GM12878 (cell line): ENCODE measurements at regions not wholly inside any gene's neighbourhood (a gene's known extent, or its start where the extent isn't known, plus 50 kb on each side); places are given as distances from the start of the nearest gene placed in this dataset.

Experiments
- ATAC-seq: fragments of 200-7000 bp; cut with Tn5 transposase; 3 replicates; pipeline ENCODE4 v1.9.1; 2020; ENCODE audit warnings: mild to moderate bottlenecking, moderate library complexity
- BruUV-seq: library from RNA; stranded (reverse); fragments of 400-500 nt; replicated peaks from 2 replicates; lab custom pipeline; 2021; lab: Mats Ljungman, UMichigan
- CTCF ChIA-PET: fragments of 300-600 bp; sonication (Branson Sonifier 250); formaldehyde crosslinking; extraction: SDS; loops from one replicate; lab custom pipeline; 2021; ENCODE audit warnings: inconsistent platforms; lab: Yijun Ruan, JAX
- POLR2A ChIA-PET: fragments of 350-600 bp; formaldehyde crosslinking; extraction: SDS; loops from one replicate; lab custom pipeline; 2021; ENCODE audit warnings: inconsistent platforms; lab: Charles Lee
- RAD21 ChIA-PET: fragments of 300-600 bp; sonication (Branson Sonifier 250); formaldehyde crosslinking; loops from one replicate; lab custom pipeline; 2023; ENCODE audit warnings: antibody characterized with exemption; ENCODE audit not compliant: unreplicated experiment; lab: Charles Lee
- SMC1A ChIA-PET: fragments of 300-600 bp; sonication (Branson Sonifier 250); formaldehyde crosslinking; loops from one replicate; lab custom pipeline; 2023; ENCODE audit not compliant: unreplicated experiment, uncharacterized antibody; lab: Charles Lee
- DNase-seq: peaks from one replicate; pipeline ENCODE4 v3.0.0-alpha.2; 2011; ENCODE audit warnings: low read depth, low spot score
- FAIRE-seq: peaks from 3 replicates; lab custom pipeline; 2011; peaks lifted over from hg19 to GRCh38; lab: Jason Lieb, UNC
- H2AFZ ChIP-seq: 2 replicates; pipeline ENCODE4 v1.6.0; 2011; ENCODE audit warnings: low read depth, low read length, control low read depth; ENCODE audit not compliant: control insufficient read depth
- H3K27ac ChIP-seq: 2 replicates; pipeline ENCODE4 v1.5.1; 2011; ENCODE audit warnings: control low read depth; ENCODE audit not compliant: control insufficient read depth, insufficient read depth
- H3K27me3 ChIP-seq, 2 experiments: replicated peaks in 1 of 2; 2 replicates each; pipeline versions ENCODE4 v1.6.0 to v1.6.1; 2011; ENCODE audit warnings: low read length in 1 of 2; ENCODE audit not compliant: control insufficient read depth in 2 of 2, insufficient read depth in 2 of 2
- H3K36me3 ChIP-seq, 2 experiments: 2 replicates each; pipeline ENCODE4 v1.5.1; 2011; ENCODE audit warnings: low read length in 1 of 2; ENCODE audit not compliant: control insufficient read depth in 2 of 2, insufficient read depth in 2 of 2
- H3K4me1 ChIP-seq: 2 replicates; pipeline ENCODE4 v1.6.1; 2011; ENCODE audit warnings: mild to moderate bottlenecking, low read length, moderate library complexity, mixed read lengths; ENCODE audit not compliant: control insufficient read depth, insufficient read depth
- H3K4me2 ChIP-seq: 2 replicates; pipeline ENCODE4 v1.6.0; 2011; ENCODE audit warnings: control low read depth; ENCODE audit not compliant: control insufficient read depth, insufficient read depth
- H3K4me3 ChIP-seq: fragments of 200-600 bp; sonication (generic); 2 replicates; pipeline ENCODE4 v1.5.1; 2016
- H3K79me2 ChIP-seq: 2 replicates; pipeline ENCODE4 v1.6.0; 2011; ENCODE audit warnings: low read length; ENCODE audit not compliant: control insufficient read depth, insufficient read depth
- H3K9ac ChIP-seq: 2 replicates; pipeline ENCODE4 v1.8.0; 2011; ENCODE audit warnings: low read length, control low read depth, mixed read lengths; ENCODE audit not compliant: control insufficient read depth, insufficient read depth
- H3K9me3 ChIP-seq: replicated peaks from 3 replicates; pipeline ENCODE4 v1.5.1; 2011; ENCODE audit warnings: mild to moderate bottlenecking, low read length; ENCODE audit not compliant: control insufficient read depth, insufficient read depth
- H4K20me1 ChIP-seq: 2 replicates; pipeline ENCODE4 v1.6.0; 2011; ENCODE audit not compliant: control insufficient read depth, insufficient read depth
- CUX1 ChIP-seq: IDR thresholded peaks from 2 replicates; pipeline ENCODE4 v1.6.1; 2012; ENCODE audit warnings: improper control_type of control experiment, low read depth, low read length; ENCODE audit not compliant: insufficient replicate concordance
- EGR1 ChIP-seq, 2 experiments: IDR thresholded peaks; 1 replicate in 1 of 2; 2 replicates in 1 of 2; pipeline ENCODE4 v1.6.1; 2011 to 2012; ENCODE audit warnings: low read depth in 2 of 2, low read length in 2 of 2, borderline replicate concordance in 1 of 2, mild to moderate bottlenecking in 1 of 2, moderate library complexity in 1 of 2
- NFIC ChIP-seq: IDR thresholded peaks from 2 replicates; pipeline ENCODE4 v1.6.1; 2012; ENCODE audit warnings: low read depth, mild to moderate bottlenecking, inconsistent platforms, low read length, moderate library complexity
- POLR2AphosphoS2 ChIP-seq: IDR thresholded peaks from 2 replicates; pipeline ENCODE4 v1.6.1; 2011; ENCODE audit warnings: low read depth, mild to moderate bottlenecking, low read length, improper control_type of control experiment, moderate library complexity
- WGBS: methylation state at CpG from one replicate; pipeline ENCODE4 v1.1.6; 2016; ENCODE audit warnings: low lambda C conversion rate; ENCODE audit not compliant: insufficient replicate concordance, insufficient coverage; ENCODE audit errors: missing lambda C conversion rate; 5-methylcytosine and 5-hydroxymethylcytosine counted together
- in situ Hi-C: fragments of 300-500 bp; cut with MboI; formaldehyde crosslinking; loops from 9 replicates; pipeline ENCODE4 v1.14.3; 2018; ENCODE audit warnings: mixed read lengths
- intact Hi-C: fragments of 100-400 bp; cut with micrococcal nuclease; formaldehyde crosslinking; loops from one replicate; pipeline ENCODE4 v1.14.2; 2022; ENCODE audit not compliant: unreplicated experiment

- Histone ChIP-seq H3K27ac (peak overlapping the region; percentile 94), H3K79me2 (no peaks in the 10 kb centered on the region), H3K9ac (no peak overlapping the region), H3K4me1 (peaks cover 11% of the 10 kb centered on the region; the same call in 1 of the 2 replicates), H3K36me3 (no peaks in the 10 kb centered on the region), H3K9me3 (peaks cover 14% of the 10 kb centered on the region), H2AFZ (peak overlapping the region; percentile 73), H3K4me3 (no peak overlapping the region), H4K20me1 (no peaks in the 10 kb centered on the region), H3K4me2 (no peak overlapping the region), H3K27me3 (no peaks in the 10 kb centered on the region)
- peak; percentile 35 for FAIRE-seq
- in situ Hi-C loops (loop anchor here (5.0 kb wide), 3 partner anchors 335 to 540 kb away; partner anchors contain the start of gene FANCL), intact Hi-C loops (loop anchor here (2.0 to 10.0 kb wide), 8 partner anchors 155 to 965 kb away; no protein-coding TSS in a partner anchor)
- BruUV-seq, result no TSS peak
- SMC1A ChIA-PET, result interaction anchor here (0.7 to 10.9 kb wide), 16 partner anchors 13 to 1120 kb away, joined by 3 to 159 read pairs (median 11); partner anchors contain the start of gene VRK2
- CTCF ChIA-PET, result interaction anchor here (0.6 to 2.3 kb wide), 6 partner anchors 10 to 755 kb away, joined by 3 to 14 read pairs (median 3); no protein-coding TSS in a partner anchor
- RAD21 ChIA-PET, result interaction anchor here (0.7 to 4.2 kb wide), 13 partner anchors 11 to 773 kb away, joined by 3 to 54 read pairs (median 7); partner anchors contain the start of gene VRK2
- DNase-seq, result no peak
- ATAC-seq, result no peak
- 95% methylated on average over 1 of the region's 1 CpG for WGBS
- POLR2A ChIA-PET, result interaction anchor here (1.4 kb wide), 1 partner anchor 11 kb away, joined by 4 read pairs; no protein-coding TSS in a partner anchor
- TF ChIP-seq POLR2AphosphoS2 (no peak), EGR1 (IDR thresholded peaks at IDR 0.05; ENCODE audit: borderline replicate concordance in 1 of 2, low read depth in 2 of 2, low read length in 2 of 2) (no peak), NFIC (no peak), CUX1 (no peak)
Observed at GRCh38 chr2:57907411-57907810, 139.2 kb upstream of the VRK2 start.
